Stimulated activated effector memory CD8-positive, alpha-beta T cell treated with anti-CD3 and anti-CD28 coated beads, Interleukin-12 subunit alpha, Interleukin-12 subunit beta, amount 100 ng/mL, for 72 hours (primary cell): ENCODE measurements at regions not wholly inside any gene's neighbourhood (a gene's known extent, or its start where the extent isn't known, plus 50 kb on each side); places are given as distances from the start of the nearest gene placed in this dataset.

Experiments used
- ATAC-seq: fragments of 150-1000 bp; cut with Tn5 transposase; 2 replicates; pipeline ENCODE4 v1.10.0; 2021
- DNase-seq, 2 donors: peaks; one replicate each; pipeline ENCODE4 v3.0.0; 2021 to 2022; ENCODE audit warnings: low spot score in 2 of 2
- H3K27ac Mint-ChIP-seq: one replicate; pipeline ENCODE4 v1.8.0; 2022; ENCODE audit warnings: mild to moderate bottlenecking, mixed read lengths
- H3K36me3 Mint-ChIP-seq: one replicate; pipeline ENCODE4 v1.8.0; 2022; ENCODE audit warnings: mild to moderate bottlenecking, mixed read lengths
- H3K4me1 Mint-ChIP-seq: one replicate; pipeline ENCODE4 v1.8.0; 2022; ENCODE audit warnings: mixed read lengths
- H3K4me3 Mint-ChIP-seq: one replicate; pipeline ENCODE4 v1.8.0; 2022; ENCODE audit warnings: mild to moderate bottlenecking, mixed read lengths
- H3K9me3 Mint-ChIP-seq: one replicate; pipeline ENCODE4 v1.8.0; 2022; ENCODE audit warnings: mixed read lengths

DNA sequence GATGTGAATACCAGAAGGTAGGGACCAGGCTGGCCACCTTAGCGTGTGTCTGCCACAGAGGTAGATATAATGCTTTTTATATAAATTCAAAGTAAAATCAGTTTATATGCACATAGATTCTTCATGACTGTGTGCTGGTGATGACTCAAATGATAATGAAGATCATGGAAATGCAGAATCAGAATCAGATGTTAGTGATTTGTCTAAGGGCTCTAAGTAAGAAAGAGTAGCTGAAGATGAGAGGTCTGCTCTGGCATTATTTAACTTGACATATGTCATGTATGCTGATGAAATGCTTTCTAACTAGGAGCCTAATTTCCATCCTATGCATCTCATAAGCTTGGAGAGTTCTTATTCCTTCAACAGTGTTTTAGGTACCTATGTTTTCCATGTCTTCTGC lies 50.3 kb upstream of the DPH6 start:
- Mint-ChIP-seq H3K27ac (no peak overlapping the region), H3K4me1 (no peaks in the 10 kb centered on the region), H3K9me3 (peaks cover 7% of the 10 kb centered on the region), H3K36me3 (no peaks in the 10 kb centered on the region), H3K4me3 (no peak overlapping the region)
- ATAC-seq: no peak
- no peak for DNase-seq

DNA sequence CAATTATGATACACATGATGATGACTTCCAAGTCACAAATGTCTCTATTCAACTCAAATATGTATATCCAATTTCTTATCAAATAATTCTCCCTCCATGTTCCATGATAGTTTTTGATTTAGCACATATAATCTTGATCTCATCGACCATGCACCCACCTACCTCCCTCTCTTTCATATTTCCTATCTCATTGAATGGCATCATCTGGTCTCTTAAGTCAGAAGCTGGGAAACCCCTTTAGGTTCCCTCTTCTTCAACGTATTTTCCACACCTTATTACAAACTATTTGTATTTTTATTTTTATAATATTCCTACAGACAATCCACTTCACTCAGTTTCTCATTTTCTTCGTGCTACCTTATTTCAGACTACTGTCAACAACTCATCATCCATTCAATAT lies 56.9 kb upstream of the DPH6 start:
- H3K36me3 Mint-ChIP-seq: no peaks in the 10 kb centered on the region
- H3K4me3 Mint-ChIP-seq: no peak overlapping the region
- H3K27ac Mint-ChIP-seq: no peak overlapping the region
- peaks cover 3% of the 10 kb centered on the region for H3K9me3 Mint-ChIP-seq
- no peaks in the 10 kb centered on the region for H3K4me1 Mint-ChIP-seq
- ATAC-seq (no peak), DNase-seq (no peak)

DNA sequence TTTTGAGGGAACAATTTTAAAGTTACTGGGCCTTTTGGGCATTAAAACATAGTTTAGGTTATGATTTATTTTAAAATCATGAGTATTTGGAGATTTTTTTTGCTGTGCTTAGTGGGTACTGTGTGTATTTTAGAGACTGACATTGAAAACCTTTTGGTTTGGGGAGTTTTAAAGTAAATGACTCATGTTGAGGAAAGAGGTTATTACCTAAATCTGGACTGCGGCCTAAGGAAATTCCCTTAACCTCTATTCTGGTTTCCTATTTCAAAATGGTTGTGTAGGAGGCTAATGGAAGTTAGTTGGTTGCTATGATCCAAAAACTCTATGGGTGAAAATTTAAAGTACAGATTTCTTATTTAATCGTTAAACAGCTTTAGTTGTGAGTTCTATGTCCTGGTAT lies 57.3 kb upstream of the DPH6 start:
- no peaks in the 10 kb centered on the region for H3K4me1 Mint-ChIP-seq
- H3K27ac Mint-ChIP-seq: no peak overlapping the region
- H3K4me3 Mint-ChIP-seq: no peak overlapping the region
- peaks cover 3% of the 10 kb centered on the region for H3K9me3 Mint-ChIP-seq
- ATAC-seq (no peak), DNase-seq (no peak)
- H3K36me3 Mint-ChIP-seq: no peaks in the 10 kb centered on the region

- ATAC-seq (no peak), DNase-seq (no peak)
- Mint-ChIP-seq H3K9me3 (peaks cover 3% of the 10 kb centered on the region), H3K4me3 (no peak overlapping the region), H3K4me1 (no peaks in the 10 kb centered on the region), H3K36me3 (no peaks in the 10 kb centered on the region), H3K27ac (no peak overlapping the region)
These were observed 57.9 kb upstream of the DPH6 start for GRCh38 chr15:35603856-35604255.

DNA sequence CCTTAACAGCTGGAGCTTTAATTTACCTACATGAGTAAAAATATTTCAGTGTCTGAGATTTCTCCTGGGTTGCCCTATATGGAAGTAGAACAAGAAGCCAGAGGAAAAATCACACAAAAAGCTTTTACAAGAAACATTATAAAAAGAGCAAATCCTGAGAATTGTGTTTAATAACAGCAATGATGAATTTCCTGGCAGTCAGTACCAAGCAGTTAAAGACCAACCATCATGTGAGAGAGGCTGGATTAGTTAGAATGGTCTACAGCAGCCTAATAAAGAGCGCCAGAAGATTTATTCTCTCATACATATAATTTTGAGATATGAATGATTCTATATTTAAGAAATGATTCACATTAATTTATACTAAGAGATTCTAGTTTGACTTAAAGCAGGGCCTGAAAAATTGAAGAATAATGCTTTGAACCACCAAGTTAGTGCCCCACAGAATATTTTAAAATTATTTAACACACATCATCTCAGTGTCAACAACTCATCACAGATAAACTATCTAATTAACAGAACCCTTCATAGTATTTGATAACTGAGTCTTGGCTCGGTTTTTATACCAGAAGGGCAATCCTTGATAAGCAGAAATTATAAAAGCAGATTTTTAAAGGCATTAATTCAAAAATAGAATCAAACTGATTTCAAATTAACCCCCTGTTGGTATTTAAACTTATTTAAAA lies 59.9 kb upstream of the DPH6 start:
- Mint-ChIP-seq H3K4me3 (no peak overlapping the region), H3K9me3 (no peaks in the 10 kb centered on the region), H3K27ac (no peak overlapping the region), H3K36me3 (no peaks in the 10 kb centered on the region), H3K4me1 (no peaks in the 10 kb centered on the region)
- no peak for ATAC-seq
- no peak for DNase-seq

DNA sequence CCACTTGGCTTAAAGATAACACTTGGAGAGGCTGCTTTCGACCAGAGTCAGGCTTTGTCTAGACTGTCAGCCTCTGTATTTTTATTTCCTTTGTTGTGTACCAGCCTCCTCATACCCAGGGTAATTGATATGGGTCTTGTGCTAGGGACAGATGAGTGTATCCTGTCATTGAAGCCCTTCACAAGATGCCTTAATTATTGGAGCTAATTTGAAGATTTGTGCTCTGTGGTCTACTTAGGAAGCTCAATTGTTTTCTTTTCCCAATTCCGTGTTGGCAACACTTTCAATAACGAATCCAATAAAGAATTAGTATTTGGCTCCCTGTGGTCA lies 60.5 kb upstream of the DPH6 start:
- Mint-ChIP-seq H3K36me3 (no peaks in the 10 kb centered on the region), H3K27ac (no peak overlapping the region), H3K4me1 (no peaks in the 10 kb centered on the region), H3K9me3 (no peaks in the 10 kb centered on the region), H3K4me3 (no peak overlapping the region)
- no peak for DNase-seq
- ATAC-seq: no peak

- Mint-ChIP-seq H3K36me3 (no peaks in the 10 kb centered on the region), H3K4me1 (no peaks in the 10 kb centered on the region), H3K9me3 (peaks cover 6% of the 10 kb centered on the region), H3K27ac (no peak overlapping the region), H3K4me3 (no peak overlapping the region)
- ATAC-seq: no peak
- no peak for DNase-seq
These were observed 70.7 kb upstream of the DPH6 start for GRCh38 chr15:35616498-35617271.

DNA sequence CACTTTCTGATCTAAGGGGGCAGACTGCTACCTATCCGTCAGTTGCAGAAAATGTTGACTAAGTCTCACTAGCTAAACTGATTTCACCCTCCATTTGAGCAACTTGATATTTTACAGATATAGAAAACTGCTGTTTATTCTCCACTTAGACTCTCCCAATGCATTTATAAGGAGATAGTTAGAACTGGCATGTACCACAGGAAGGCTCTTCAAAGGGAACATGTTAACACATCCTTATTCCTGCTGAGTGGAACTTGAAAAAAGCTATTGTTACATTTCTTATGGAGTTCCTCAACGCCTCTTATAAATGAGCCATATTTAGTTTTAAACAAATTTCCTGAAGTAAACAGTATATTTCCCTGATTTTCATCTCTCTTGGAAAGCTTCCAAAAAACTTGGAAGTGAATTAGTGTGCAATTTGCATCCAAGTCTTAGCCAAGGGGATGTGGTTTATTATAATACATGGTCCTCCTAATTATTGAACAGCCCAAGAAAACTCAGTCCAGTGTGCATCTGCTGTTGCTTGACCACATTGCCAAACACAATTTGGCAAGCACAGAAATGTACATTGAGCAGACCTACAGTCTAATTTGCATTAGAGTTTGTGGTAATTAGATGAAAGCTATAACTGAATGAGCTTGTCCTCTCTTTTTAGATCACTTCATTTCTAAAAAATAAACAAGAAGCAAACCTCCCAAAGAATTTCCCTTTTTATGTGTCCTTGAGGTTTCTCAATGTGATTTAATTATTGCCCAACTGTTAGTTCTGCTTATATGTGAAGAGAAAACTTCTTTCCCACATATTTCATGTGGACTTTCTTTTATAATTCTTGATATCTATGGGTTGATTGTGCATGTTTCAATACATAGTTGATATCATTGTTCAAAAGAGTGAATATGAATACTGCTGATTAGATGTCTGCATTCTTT lies 72.6 kb upstream of the DPH6 start:
- H3K9me3 Mint-ChIP-seq: peaks cover 3% of the 10 kb centered on the region
- DNase-seq (no peak), ATAC-seq (no peak)
- H3K36me3 Mint-ChIP-seq: no peaks in the 10 kb centered on the region
- H3K4me1 Mint-ChIP-seq: no peaks in the 10 kb centered on the region
- no peak overlapping the region for H3K27ac Mint-ChIP-seq
- no peak overlapping the region for H3K4me3 Mint-ChIP-seq

DNA sequence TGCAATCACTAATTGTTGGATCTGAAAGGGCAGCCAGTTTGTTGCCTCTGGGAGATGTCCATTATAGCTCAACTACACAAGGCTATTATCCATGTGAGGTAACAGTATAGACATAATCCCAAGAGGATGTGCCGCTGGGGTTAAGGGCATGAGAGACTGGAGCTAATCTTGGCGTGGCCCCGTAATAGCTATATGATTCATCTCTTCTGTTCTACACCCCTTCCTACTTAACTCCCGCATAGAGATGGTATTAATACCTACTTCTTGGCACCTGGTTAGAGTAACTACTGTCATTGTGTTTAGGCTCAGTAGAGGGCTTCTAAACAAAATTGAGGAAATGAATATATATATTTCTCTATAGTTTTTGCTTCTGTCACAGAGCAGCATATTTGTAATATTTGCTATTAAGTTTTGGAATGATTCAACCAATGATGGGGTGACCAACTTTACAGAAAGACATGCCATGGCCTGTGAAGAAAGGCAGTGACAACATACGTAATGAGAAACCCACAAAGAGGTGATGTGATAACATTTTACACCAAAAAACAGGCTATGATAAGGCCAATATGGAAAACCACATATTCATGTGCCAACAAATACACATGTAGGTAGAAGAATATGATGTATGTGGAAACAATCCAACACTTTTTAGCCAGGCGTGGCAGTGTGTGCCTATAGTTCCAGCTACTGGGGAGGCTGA lies 76.8 kb upstream of the DPH6 start:
- no peak for ATAC-seq
- no peak for DNase-seq
- H3K9me3 Mint-ChIP-seq: no peaks in the 10 kb centered on the region
- H3K27ac Mint-ChIP-seq: no peak overlapping the region
- no peaks in the 10 kb centered on the region for H3K36me3 Mint-ChIP-seq
- H3K4me1 Mint-ChIP-seq: no peaks in the 10 kb centered on the region
- H3K4me3 Mint-ChIP-seq: no peak overlapping the region

DNA sequence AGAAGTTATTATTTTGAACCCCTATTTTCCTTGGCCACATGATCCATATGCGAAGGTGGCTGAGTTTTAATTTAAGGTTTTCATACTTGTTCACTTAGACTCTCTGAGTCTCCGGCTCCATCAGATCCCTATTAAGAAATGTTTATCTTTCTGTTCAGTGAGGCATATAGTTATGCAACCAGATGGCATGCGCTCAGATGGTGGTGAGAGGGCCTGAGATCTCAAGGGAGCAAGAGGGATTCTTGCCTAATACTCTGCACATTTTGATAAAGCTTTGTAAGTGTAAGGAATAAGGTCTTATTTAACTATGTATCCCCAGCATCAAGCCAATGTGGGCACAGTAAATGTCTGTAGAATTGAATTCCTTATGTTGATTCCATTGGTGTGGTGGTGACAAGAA lies 78.9 kb upstream of the DPH6 start:
- Mint-ChIP-seq H3K36me3 (no peaks in the 10 kb centered on the region), H3K4me1 (no peaks in the 10 kb centered on the region), H3K4me3 (no peak overlapping the region), H3K9me3 (no peaks in the 10 kb centered on the region), H3K27ac (no peak overlapping the region)
- ATAC-seq: no peak
- DNase-seq: no peak

GRCh38 chr15:35626571-35627318 lies 80.8 kb upstream of the DPH6 start:
- no peak overlapping the region for H3K4me3 Mint-ChIP-seq
- no peak overlapping the region for H3K27ac Mint-ChIP-seq
- H3K36me3 Mint-ChIP-seq: no peaks in the 10 kb centered on the region
- H3K9me3 Mint-ChIP-seq: no peaks in the 10 kb centered on the region
- no peaks in the 10 kb centered on the region for H3K4me1 Mint-ChIP-seq
- ATAC-seq (no peak), DNase-seq (no peak)

DNA sequence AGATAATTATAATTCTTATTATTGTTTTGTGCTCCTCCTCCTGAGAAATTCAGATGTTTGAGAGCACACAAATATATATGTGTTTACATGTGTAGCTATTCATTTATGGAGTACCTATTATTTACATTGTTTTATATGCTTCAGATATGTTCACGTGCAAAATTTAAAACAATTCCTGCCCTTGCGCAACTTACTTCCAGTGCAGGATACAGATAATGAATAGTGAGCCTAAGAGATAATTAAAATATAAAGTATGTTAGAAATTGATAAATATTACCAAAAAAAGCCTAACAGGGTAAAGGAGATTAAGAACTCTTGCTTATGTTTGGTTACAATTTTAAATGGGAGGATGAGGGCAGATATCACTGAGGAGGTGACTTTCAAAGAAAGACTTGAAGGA lies 81.7 kb upstream of the DPH6 start:
- Mint-ChIP-seq H3K4me1 (no peaks in the 10 kb centered on the region), H3K36me3 (no peaks in the 10 kb centered on the region), H3K4me3 (no peak overlapping the region), H3K27ac (no peak overlapping the region), H3K9me3 (no peaks in the 10 kb centered on the region)
- ATAC-seq: no peak
- DNase-seq: no peak

DNA sequence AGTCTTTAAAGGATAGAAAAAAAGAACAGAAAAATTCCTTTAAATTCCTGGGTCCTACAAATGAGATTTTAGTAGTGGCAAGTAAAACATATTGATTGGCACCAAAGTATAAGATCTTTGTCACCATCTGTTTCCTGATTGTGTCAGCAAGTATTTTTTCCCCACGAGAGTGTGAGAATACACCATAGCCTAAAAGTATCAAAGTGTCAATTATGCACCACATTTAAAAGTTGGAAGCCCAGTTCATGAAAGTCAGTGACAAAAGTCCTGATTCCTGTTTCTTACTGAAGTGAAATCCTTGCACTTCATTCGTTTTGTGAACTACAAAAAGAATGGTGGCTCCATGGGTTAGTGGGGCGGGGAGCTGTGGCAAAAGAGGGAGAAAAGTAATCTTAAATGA lies 83.8 kb upstream of the DPH6 start:
- Mint-ChIP-seq H3K4me1 (no peaks in the 10 kb centered on the region), H3K4me3 (no peak overlapping the region)

DNA sequence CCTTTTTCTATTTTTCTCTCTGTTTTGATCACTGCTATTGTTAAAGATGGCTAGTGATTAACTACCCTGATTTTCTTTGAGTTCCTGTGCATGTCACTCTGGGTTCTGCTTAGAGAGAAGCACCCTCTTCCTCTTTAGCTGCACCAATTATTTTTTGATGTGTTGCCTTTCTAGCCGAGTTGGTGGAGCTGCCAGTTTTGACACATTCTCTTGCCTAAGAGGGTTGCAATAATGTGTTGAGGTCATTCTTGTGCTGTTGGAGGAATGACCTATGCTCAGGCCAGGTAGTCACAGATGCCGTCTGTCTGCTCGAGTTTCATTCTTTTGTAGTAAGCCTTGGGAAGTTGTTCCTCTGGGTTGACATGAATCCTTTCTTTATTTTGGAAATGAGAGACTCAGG lies 84.6 kb upstream of the DPH6 start:
- Mint-ChIP-seq H3K36me3 (no peaks in the 10 kb centered on the region), H3K4me3 (no peak overlapping the region), H3K4me1 (no peaks in the 10 kb centered on the region), H3K27ac (no peak overlapping the region), H3K9me3 (no peaks in the 10 kb centered on the region)
- DNase-seq (no peak), ATAC-seq (no peak)

More for the DNA sequence above, 83.8 kb upstream of the DPH6 start:
- DNase-seq (no peak), ATAC-seq (no peak)
- Mint-ChIP-seq H3K36me3 (no peaks in the 10 kb centered on the region), H3K9me3 (no peaks in the 10 kb centered on the region), H3K27ac (no peak overlapping the region)

- H3K27ac Mint-ChIP-seq: no peak overlapping the region
- H3K36me3 Mint-ChIP-seq: no peaks in the 10 kb centered on the region
- no peaks in the 10 kb centered on the region for H3K9me3 Mint-ChIP-seq
- no peaks in the 10 kb centered on the region for H3K4me1 Mint-ChIP-seq
- DNase-seq: no peak
- no peak for ATAC-seq
- H3K4me3 Mint-ChIP-seq: no peak overlapping the region
These were observed 85.0 kb upstream of the DPH6 start for GRCh38 chr15:35630985-35631384.
